Adrenal gland (tissue), 9 donors: ENCODE measurements at regions not wholly inside any gene's neighbourhood (a gene's known extent, or its start where the extent isn't known, plus 50 kb on each side); places are given as distances from the start of the nearest gene placed in this dataset.

Source experiments
- DNase-seq, 7 donors: peaks; one replicate each; pipeline ENCODE4 v3.0.0-alpha.2; 2019 to 2020
- H3K27ac ChIP-seq, 5 donors: fragments of 200-600 bp; sonication (generic) in 4 of 5; 1 replicate in 3 of 5; 2 replicates in 2 of 5; pipeline versions ENCODE4 v1.5.1 to v1.8.0; 2016 to 2020; ENCODE audit warnings: mild to moderate bottlenecking in 1 of 5
- H3K27me3 ChIP-seq: fragments of 200-600 bp; 2 replicates; pipeline ENCODE4 v1.8.0; 2021
- H3K36me3 ChIP-seq, 2 donors: fragments of 200-600 bp; replicated peaks in 1 of 2; 1 replicate in 1 of 2; 2 replicates in 1 of 2; pipeline versions ENCODE4 v1.5.1 to v1.8.0; 2018 to 2022
- H3K4me1 ChIP-seq, 2 donors: fragments of 200-600 bp; replicated peaks in 1 of 2; 1 replicate in 1 of 2; 2 replicates in 1 of 2; pipeline versions ENCODE4 v1.5.1 to v1.8.0; 2018 to 2021
- H3K4me3 ChIP-seq, 4 donors: fragments of 200-600 bp; sonication (generic) in 3 of 4; one replicate each; pipeline ENCODE4 v1.5.1; 2016 to 2018
- H3K9me3 ChIP-seq, 3 donors: fragments of 200-600 bp; sonication (generic) in 1 of 3; replicated peaks in 1 of 3; 1 replicate in 2 of 3; 2 replicates in 1 of 3; pipeline versions ENCODE4 v1.5.1 to v1.8.0; 2016 to 2021
- POLR2A ChIP-seq, 2 donors: fragments of 450-650 bp; IDR thresholded peaks; one replicate each; pipeline ENCODE4 v1.6.1; 2017; ENCODE audit warnings: antibody characterized with exemption in 2 of 2, mild to moderate bottlenecking in 2 of 2, moderate library complexity in 1 of 2
- WGBS, 4 donors: extraction: QIAGEN DNeasy Blood & Tissue Kit in 2 of 4; methylation state at CpG; one replicate each; pipeline versions ENCODE4 v1.1.5 to v1.1.7; 2013 to 2017; 5-methylcytosine and 5-hydroxymethylcytosine counted together
- intact Hi-C, 2 donors: fragments of 100-400 bp; cut with DNase I; formaldehyde crosslinking; loops; one replicate each; pipeline versions ENCODE4 v1.14.1 to v1.15.0; 2022 to 2023
- TF ChIP-seq, protein P1 (sequence below), 6 experiments: fragments of 450-650 bp in 4 of 6; fragments of 200-600 bp in 2 of 6; sonication (generic) in 1 of 6; IDR thresholded peaks; 1 replicate in 5 of 6; 2 replicates in 1 of 6; pipeline versions ENCODE4 v1.5.1 to v1.8.0; 2016 to 2021; ENCODE audit warnings: antibody characterized with exemption in 6 of 6, mild to moderate bottlenecking in 2 of 6, moderate library complexity in 1 of 6
- donor health status: healthy with polysubstance abuse.
- donor health status: Bipolar disorder and iron deficiency.
- donor health status: DM: yes; HTN: yes; CAD: no.
- donor health status: DM: no; HTN: no; CAD: no.
- donor health status: DM: no; HTN: no; CAD: no.

DNA sequence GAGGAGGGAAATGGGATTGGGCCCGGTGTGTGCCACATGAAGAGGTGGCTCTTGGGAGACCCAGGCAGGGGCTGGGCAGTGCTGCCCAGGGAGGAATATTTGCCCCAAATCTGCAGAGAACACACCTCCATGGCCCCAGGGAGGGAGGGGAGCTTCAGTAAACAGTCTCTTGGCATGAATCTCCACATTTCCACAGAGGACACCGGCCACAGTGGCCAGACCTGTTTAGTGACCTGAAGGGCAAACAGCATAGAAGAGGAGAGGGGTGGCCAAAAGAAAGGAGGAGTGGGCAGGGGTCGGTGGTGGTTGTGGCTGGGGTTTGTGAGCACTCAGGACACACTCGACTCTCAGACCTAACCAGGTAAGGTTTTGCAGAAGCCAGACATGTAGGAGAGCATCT is 54.0 kb upstream of the IFFO2 start:
- intact Hi-C loops = no loop called here
- Histone ChIP-seq H3K36me3 (no peaks in the 10 kb centered on the region), H3K9me3 (no peaks in the 10 kb centered on the region), H3K27ac (peak overlapping the region; percentile 41 to 93 (median 83)), H3K4me1 (peaks cover 14 to 28% of the 10 kb centered on the region in 2 donors), H3K27me3 (no peaks in the 10 kb centered on the region), H3K4me3 (no peak overlapping the region)
- WGBS, 4 donors = 59 to 72% (median 68%) methylated on average over 3 to 4 of the region's 4 CpGs
- TF ChIP-seq, protein P1, sequence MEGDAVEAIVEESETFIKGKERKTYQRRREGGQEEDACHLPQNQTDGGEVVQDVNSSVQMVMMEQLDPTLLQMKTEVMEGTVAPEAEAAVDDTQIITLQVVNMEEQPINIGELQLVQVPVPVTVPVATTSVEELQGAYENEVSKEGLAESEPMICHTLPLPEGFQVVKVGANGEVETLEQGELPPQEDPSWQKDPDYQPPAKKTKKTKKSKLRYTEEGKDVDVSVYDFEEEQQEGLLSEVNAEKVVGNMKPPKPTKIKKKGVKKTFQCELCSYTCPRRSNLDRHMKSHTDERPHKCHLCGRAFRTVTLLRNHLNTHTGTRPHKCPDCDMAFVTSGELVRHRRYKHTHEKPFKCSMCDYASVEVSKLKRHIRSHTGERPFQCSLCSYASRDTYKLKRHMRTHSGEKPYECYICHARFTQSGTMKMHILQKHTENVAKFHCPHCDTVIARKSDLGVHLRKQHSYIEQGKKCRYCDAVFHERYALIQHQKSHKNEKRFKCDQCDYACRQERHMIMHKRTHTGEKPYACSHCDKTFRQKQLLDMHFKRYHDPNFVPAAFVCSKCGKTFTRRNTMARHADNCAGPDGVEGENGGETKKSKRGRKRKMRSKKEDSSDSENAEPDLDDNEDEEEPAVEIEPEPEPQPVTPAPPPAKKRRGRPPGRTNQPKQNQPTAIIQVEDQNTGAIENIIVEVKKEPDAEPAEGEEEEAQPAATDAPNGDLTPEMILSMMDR (IDR thresholded peaks at IDR 0.05) = no peak
- no peak for TF ChIP-seq POLR2A (IDR thresholded peaks at IDR 0.05)
- DNase-seq = peak in 1 of 7 donors; percentile 14

GRCh38 chr1:19009882-19010321 is 53.4 kb upstream of the IFFO2 start:
- no peaks in the 10 kb centered on the region for H3K36me3 ChIP-seq
- peak overlapping the region in 4 of 5 donors; percentile 69 to 93 (median 84) for H3K27ac ChIP-seq
- peak in 1 of 2 donors; percentile 19 for TF ChIP-seq POLR2A (IDR thresholded peaks at IDR 0.05)
- TF ChIP-seq, protein P1 (IDR thresholded peaks at IDR 0.05) = no peak
- peak in 6 of 7 donors; percentile 63 to 76 (median 70) for DNase-seq
- no peaks in the 10 kb centered on the region for H3K27me3 ChIP-seq
- WGBS, 4 donors = 12 to 58% (median 52%) methylated on average over 6 to 8 of the region's 8 CpGs
- intact Hi-C loops = no loop called here
- peaks cover 14 to 28% of the 10 kb centered on the region in 2 donors for H3K4me1 ChIP-seq
- no peak overlapping the region for H3K4me3 ChIP-seq
- no peaks in the 10 kb centered on the region for H3K9me3 ChIP-seq

GRCh38 chr1:19009126-19009881 is 52.8 kb upstream of the IFFO2 start:
- Histone ChIP-seq H3K9me3 (no peaks in the 10 kb centered on the region), H3K4me1 (peaks cover 14 to 28% of the 10 kb centered on the region in 2 donors), H3K4me3 (no peak overlapping the region), H3K27me3 (no peaks in the 10 kb centered on the region), H3K27ac (peak overlapping the region in 3 of 5 donors; percentile 83 to 93 (median 84)), H3K36me3 (no peaks in the 10 kb centered on the region)
- TF ChIP-seq, protein P1 (IDR thresholded peaks at IDR 0.05) = no peak
- TF ChIP-seq POLR2A (IDR thresholded peaks at IDR 0.05) = no peak
- DNase-seq = peak in 2 of 7 donors; percentile 3 to 39
- 55 to 76% (median 63%) methylated on average over 13 to 17 of the region's 17 CpGs for WGBS, 4 donors
- intact Hi-C loops = no loop called here

GRCh38 chr1:19007491-19008441 is 51.3 kb upstream of the IFFO2 start:
- Histone ChIP-seq H3K4me3 (no peak overlapping the region), H3K36me3 (no peaks in the 10 kb centered on the region), H3K4me1 (peaks cover 14 to 28% of the 10 kb centered on the region in 2 donors), H3K27ac (no peak overlapping the region), H3K9me3 (no peaks in the 10 kb centered on the region), H3K27me3 (no peaks in the 10 kb centered on the region)
- intact Hi-C loops = no loop called here
- no peak for TF ChIP-seq POLR2A (IDR thresholded peaks at IDR 0.05)
- TF ChIP-seq, protein P1 (IDR thresholded peaks at IDR 0.05) = no peak
- DNase-seq = peak in 2 of 7 donors; percentile 6 to 46
- 89 to 94% (median 90%) methylated on average over 10 to 11 of the region's 11 CpGs for WGBS, 4 donors
